SK-N-SH treated with all-trans-retinoic acid at 6 μM for 48 hours (cell line): ENCODE measurements at regions not wholly inside any gene's neighbourhood (a gene's known extent, or its start where the extent isn't known, plus 50 kb on each side); places are given as distances from the start of the nearest gene placed in this dataset.

Source experiments
- ATAC-seq: fragments of 200-7000 bp; cut with Tn5 transposase; 3 replicates; pipeline ENCODE4 v1.9.1; 2020; ENCODE audit warnings: mild to moderate bottlenecking, moderate library complexity
- ARNTL ChIP-seq: fragments of 450-650 bp; formaldehyde crosslinking; IDR thresholded peaks from 2 replicates; pipeline ENCODE4 v1.5.0; 2020; ENCODE audit warnings: low read depth, mild to moderate bottlenecking, moderate library complexity, borderline replicate concordance
- BACH2 ChIP-seq: fragments of 250-450 bp; sonication (Bioruptor Pico); IDR thresholded peaks from 2 replicates; pipeline ENCODE4 v1.9.0; 2021; ENCODE audit warnings: mild to moderate bottlenecking, borderline replicate concordance
- CSDC2 ChIP-seq: fragments of 250-450 bp; sonication (Bioruptor Pico); IDR thresholded peaks from 2 replicates; pipeline ENCODE4 v1.5.0; 2020; ENCODE audit warnings: mild to moderate bottlenecking, moderate library complexity
- GLIS3 ChIP-seq: fragments of 250-450 bp; sonication (Bioruptor Pico); IDR thresholded peaks from 2 replicates; pipeline ENCODE4 v1.5.0; 2020; ENCODE audit warnings: mild to moderate bottlenecking, moderate library complexity
- ISL1 ChIP-seq: fragments of 250-450 bp; sonication (Bioruptor Pico); IDR thresholded peaks from 2 replicates; pipeline ENCODE4 v2.1.2; 2022; ENCODE audit warnings: mild to moderate bottlenecking, moderate library complexity
- OSR1 ChIP-seq: fragments of 250-450 bp; sonication (Bioruptor Pico); IDR thresholded peaks from 2 replicates; pipeline ENCODE4 v1.8.0; 2022; ENCODE audit warnings: moderate library complexity, mild to moderate bottlenecking, inconsistent platforms
- PPARA ChIP-seq: fragments of 250-450 bp; sonication (Bioruptor Pico); IDR thresholded peaks from 2 replicates; pipeline ENCODE4 v1.5.0; 2020; ENCODE audit warnings: mild to moderate bottlenecking, borderline replicate concordance
- TCF4 ChIP-seq: fragments of 250-450 bp; sonication (Bioruptor Pico); IDR thresholded peaks from 2 replicates; pipeline ENCODE4 v1.8.0; 2021; ENCODE audit warnings: mild to moderate bottlenecking, moderate library complexity, borderline replicate concordance
- TOX ChIP-seq: fragments of 250-450 bp; sonication (Bioruptor Pico); IDR thresholded peaks from 2 replicates; pipeline ENCODE4 v1.8.0; 2021; ENCODE audit warnings: mild to moderate bottlenecking, moderate library complexity, borderline replicate concordance
- ZC3H10 ChIP-seq: fragments of 250-450 bp; sonication (Bioruptor Pico); IDR thresholded peaks from 2 replicates; pipeline ENCODE4 v1.5.1; 2021; ENCODE audit warnings: mild to moderate bottlenecking, moderate library complexity
- ZFP3 ChIP-seq: fragments of 250-450 bp; sonication (Bioruptor Pico); IDR thresholded peaks from 2 replicates; pipeline ENCODE4 v1.5.0; 2020; ENCODE audit warnings: mild to moderate bottlenecking, moderate library complexity
- ZFP30 ChIP-seq: fragments of 450-650 bp; formaldehyde crosslinking; IDR thresholded peaks from 2 replicates; pipeline ENCODE4 v1.5.0; 2022; ENCODE audit warnings: mild to moderate bottlenecking, moderate library complexity
- ZNF565 ChIP-seq: fragments of 450-650 bp; formaldehyde crosslinking; conservative IDR thresholded peaks from 2 replicates; pipeline ENCODE4 v1.5.0; 2020; ENCODE audit warnings: low read depth, mild to moderate bottlenecking, moderate library complexity
- ZNF8 ChIP-seq: fragments of 450-650 bp; formaldehyde crosslinking; IDR thresholded peaks from 2 replicates; pipeline ENCODE4 v1.5.0; 2020; ENCODE audit warnings: mild to moderate bottlenecking, moderate library complexity
- TF ChIP-seq, protein P1 (sequence below): fragments of 250-450 bp; sonication (Bioruptor Pico); IDR thresholded peaks from 2 replicates; pipeline ENCODE4 v1.5.1; 2020; ENCODE audit warnings: low read depth, mild to moderate bottlenecking, moderate library complexity
- TF ChIP-seq, protein P2 (sequence below): fragments of 250-450 bp; sonication (Bioruptor Pico); IDR thresholded peaks from 2 replicates; pipeline ENCODE4 v1.8.0; 2021; ENCODE audit warnings: low read depth, mild to moderate bottlenecking, moderate library complexity, borderline replicate concordance
- TF ChIP-seq, protein P3 (sequence below): fragments of 250-450 bp; sonication (Bioruptor Pico); IDR thresholded peaks from 2 replicates; pipeline ENCODE4 v1.8.0; 2020; ENCODE audit warnings: mild to moderate bottlenecking, moderate library complexity, borderline replicate concordance
- TF ChIP-seq, protein P4 (sequence below): fragments of 250-450 bp; sonication (Bioruptor Pico); IDR thresholded peaks from 2 replicates; pipeline ENCODE4 v1.5.1; 2021; ENCODE audit warnings: mild to moderate bottlenecking, moderate library complexity
- TF ChIP-seq, protein P5 (sequence below): fragments of 250-450 bp; sonication (Bioruptor Pico); IDR thresholded peaks from 2 replicates; pipeline ENCODE4 v1.5.0; 2020; ENCODE audit warnings: mild to moderate bottlenecking, moderate library complexity

DNA sequence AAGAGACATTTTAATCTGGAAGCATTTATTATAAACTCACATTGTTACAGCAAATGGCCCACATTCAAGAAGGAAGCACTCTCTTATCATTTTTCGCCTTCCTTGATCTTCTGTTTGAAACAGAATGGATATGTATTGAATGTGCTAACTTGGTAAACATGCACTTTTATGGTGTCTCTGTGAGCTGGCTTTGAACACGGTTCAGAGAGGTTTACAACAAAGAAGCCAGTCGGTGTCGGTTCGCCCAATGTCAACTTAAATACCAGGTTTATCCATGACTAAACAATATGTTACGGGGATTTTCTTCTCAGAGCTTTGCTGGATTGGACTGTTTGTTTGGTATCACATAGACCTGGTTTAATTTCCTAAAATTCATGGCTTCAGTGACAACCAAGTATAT, 226.4 kb downstream of the TGFB2 start:
- no peak for ATAC-seq
- TF ChIP-seq ZFP3 (CRISPR knock-in tag) = no peak
- TF ChIP-seq, protein P1, sequence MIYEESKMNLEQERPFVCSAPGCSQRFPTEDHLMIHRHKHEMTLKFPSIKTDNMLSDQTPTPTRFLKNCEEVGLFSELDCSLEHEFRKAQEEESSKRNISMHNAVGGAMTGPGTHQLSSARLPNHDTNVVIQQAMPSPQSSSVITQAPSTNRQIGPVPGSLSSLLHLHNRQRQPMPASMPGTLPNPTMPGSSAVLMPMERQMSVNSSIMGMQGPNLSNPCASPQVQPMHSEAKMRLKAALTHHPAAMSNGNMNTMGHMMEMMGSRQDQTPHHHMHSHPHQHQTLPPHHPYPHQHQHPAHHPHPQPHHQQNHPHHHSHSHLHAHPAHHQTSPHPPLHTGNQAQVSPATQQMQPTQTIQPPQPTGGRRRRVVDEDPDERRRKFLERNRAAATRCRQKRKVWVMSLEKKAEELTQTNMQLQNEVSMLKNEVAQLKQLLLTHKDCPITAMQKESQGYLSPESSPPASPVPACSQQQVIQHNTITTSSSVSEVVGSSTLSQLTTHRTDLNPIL (CRISPR knock-in tag) = no peak

DNA sequence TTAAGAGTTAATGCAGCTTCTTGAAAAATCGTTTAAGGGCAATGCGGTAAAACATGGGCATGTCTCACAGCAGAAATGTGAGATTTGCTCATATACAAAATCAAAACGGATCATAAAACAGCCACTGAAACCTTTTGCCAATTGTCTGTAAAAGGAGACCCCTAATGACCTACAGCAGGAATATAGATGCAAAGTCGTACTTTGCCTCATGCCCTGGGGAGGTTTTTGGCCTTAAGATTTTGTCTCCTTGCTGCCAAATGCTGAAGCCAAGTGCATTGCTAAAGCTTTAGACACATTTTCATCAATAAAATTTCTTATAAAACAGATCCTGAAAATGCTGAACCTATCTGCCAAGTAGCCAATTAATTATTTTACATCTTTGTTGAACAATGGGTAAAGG, 226.9 kb downstream of the TGFB2 start:
- TF ChIP-seq CSDC2 (CRISPR knock-in tag) (no peak), ARNTL (no peak), OSR1 (CRISPR knock-in tag) (no peak), ZC3H10 (CRISPR knock-in tag) (no peak), ZFP30 (CRISPR knock-in tag) (no peak), ZNF8 (no peak), BACH2 (CRISPR knock-in tag) (no peak), ISL1 (CRISPR knock-in tag) (no peak), TCF4 (CRISPR knock-in tag) (no peak), ZFP3 (CRISPR knock-in tag) (no peak), GLIS3 (CRISPR knock-in tag) (no peak)
- TF ChIP-seq, protein P2, sequence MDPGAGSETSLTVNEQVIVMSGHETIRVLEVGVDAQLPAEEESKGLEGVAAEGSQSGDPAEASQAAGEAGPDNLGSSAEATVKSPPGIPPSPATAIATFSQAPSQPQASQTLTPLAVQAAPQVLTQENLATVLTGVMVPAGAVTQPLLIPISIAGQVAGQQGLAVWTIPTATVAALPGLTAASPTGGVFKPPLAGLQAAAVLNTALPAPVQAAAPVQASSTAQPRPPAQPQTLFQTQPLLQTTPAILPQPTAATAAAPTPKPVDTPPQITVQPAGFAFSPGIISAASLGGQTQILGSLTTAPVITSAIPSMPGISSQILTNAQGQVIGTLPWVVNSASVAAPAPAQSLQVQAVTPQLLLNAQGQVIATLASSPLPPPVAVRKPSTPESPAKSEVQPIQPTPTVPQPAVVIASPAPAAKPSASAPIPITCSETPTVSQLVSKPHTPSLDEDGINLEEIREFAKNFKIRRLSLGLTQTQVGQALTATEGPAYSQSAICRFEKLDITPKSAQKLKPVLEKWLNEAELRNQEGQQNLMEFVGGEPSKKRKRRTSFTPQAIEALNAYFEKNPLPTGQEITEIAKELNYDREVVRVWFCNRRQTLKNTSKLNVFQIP (CRISPR knock-in tag) = no peak
- TF ChIP-seq, protein P3, sequence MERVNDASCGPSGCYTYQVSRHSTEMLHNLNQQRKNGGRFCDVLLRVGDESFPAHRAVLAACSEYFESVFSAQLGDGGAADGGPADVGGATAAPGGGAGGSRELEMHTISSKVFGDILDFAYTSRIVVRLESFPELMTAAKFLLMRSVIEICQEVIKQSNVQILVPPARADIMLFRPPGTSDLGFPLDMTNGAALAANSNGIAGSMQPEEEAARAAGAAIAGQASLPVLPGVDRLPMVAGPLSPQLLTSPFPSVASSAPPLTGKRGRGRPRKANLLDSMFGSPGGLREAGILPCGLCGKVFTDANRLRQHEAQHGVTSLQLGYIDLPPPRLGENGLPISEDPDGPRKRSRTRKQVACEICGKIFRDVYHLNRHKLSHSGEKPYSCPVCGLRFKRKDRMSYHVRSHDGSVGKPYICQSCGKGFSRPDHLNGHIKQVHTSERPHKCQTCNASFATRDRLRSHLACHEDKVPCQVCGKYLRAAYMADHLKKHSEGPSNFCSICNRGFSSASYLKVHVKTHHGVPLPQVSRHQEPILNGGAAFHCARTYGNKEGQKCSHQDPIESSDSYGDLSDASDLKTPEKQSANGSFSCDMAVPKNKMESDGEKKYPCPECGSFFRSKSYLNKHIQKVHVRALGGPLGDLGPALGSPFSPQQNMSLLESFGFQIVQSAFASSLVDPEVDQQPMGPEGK = no peak
- TF ChIP-seq, protein P4, sequence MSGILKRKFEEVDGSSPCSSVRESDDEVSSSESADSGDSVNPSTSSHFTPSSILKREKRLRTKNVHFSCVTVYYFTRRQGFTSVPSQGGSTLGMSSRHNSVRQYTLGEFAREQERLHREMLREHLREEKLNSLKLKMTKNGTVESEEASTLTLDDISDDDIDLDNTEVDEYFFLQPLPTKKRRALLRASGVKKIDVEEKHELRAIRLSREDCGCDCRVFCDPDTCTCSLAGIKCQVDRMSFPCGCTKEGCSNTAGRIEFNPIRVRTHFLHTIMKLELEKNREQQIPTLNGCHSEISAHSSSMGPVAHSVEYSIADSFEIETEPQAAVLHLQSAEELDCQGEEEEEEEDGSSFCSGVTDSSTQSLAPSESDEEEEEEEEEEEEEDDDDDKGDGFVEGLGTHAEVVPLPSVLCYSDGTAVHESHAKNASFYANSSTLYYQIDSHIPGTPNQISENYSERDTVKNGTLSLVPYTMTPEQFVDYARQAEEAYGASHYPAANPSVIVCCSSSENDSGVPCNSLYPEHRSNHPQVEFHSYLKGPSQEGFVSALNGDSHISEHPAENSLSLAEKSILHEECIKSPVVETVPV (CRISPR knock-in tag) = no peak
- TF ChIP-seq, protein P1 (CRISPR knock-in tag) = no peak
- TF ChIP-seq, all 23 proteins: peak for 0
- no peak for ATAC-seq

DNA sequence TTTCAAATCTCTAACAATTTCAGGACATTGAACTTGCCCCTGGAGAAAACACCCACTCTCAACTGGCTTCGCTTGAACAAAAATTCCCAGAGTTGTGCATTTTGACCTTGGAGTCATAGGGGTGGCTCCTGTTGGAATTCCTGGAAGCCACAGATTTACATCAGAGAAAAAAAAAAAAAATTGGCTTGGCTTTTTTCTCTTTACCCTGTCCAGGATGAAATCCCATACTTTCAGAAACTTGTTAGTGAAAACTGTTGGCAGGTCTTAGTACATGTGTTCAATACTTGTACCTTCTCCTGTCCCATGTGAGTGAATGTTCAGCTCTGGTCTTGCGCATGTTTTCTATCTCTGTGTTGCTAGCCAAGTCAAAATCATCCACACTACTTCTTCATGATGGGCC, 228.8 kb downstream of the TGFB2 start:
- ATAC-seq = no peak
- TF ChIP-seq PPARA (CRISPR knock-in tag) (no peak), ZC3H10 (CRISPR knock-in tag) (no peak), ZNF8 (no peak), BACH2 (CRISPR knock-in tag) (no peak), ZNF565 (CRISPR knock-in tag) (no peak), OSR1 (CRISPR knock-in tag) (no peak), ISL1 (CRISPR knock-in tag) (no peak), TOX (CRISPR knock-in tag) (no peak), GLIS3 (CRISPR knock-in tag) (no peak)
- TF ChIP-seq, protein P2 (CRISPR knock-in tag) = no peak
- TF ChIP-seq, protein P1 (CRISPR knock-in tag) = no peak
- TF ChIP-seq, protein P4 (CRISPR knock-in tag) = no peak
- TF ChIP-seq, protein P5, sequence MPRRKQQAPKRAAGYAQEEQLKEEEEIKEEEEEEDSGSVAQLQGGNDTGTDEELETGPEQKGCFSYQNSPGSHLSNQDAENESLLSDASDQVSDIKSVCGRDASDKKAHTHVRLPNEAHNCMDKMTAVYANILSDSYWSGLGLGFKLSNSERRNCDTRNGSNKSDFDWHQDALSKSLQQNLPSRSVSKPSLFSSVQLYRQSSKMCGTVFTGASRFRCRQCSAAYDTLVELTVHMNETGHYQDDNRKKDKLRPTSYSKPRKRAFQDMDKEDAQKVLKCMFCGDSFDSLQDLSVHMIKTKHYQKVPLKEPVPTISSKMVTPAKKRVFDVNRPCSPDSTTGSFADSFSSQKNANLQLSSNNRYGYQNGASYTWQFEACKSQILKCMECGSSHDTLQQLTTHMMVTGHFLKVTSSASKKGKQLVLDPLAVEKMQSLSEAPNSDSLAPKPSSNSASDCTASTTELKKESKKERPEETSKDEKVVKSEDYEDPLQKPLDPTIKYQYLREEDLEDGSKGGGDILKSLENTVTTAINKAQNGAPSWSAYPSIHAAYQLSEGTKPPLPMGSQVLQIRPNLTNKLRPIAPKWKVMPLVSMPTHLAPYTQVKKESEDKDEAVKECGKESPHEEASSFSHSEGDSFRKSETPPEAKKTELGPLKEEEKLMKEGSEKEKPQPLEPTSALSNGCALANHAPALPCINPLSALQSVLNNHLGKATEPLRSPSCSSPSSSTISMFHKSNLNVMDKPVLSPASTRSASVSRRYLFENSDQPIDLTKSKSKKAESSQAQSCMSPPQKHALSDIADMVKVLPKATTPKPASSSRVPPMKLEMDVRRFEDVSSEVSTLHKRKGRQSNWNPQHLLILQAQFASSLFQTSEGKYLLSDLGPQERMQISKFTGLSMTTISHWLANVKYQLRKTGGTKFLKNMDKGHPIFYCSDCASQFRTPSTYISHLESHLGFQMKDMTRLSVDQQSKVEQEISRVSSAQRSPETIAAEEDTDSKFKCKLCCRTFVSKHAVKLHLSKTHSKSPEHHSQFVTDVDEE (CRISPR knock-in tag) = no peak
- TF ChIP-seq, protein P3 = no peak
